Upper lobe of right lung (tissue), 1 donor: ENCODE measurements at regions not wholly inside any gene's neighbourhood (a gene's known extent, or its start where the extent isn't known, plus 50 kb on each side); places are given as distances from the start of the nearest gene placed in this dataset.

ENCODE experiments used
- ATAC-seq: fragments of 200-7000 bp; cut with Tn5 transposase; one replicate; pipeline ENCODE4 v1.9.1; 2020; ENCODE audit warnings: mild to moderate bottlenecking, moderate library complexity
- DNase-seq: peaks from one replicate; pipeline ENCODE4 v3.0.0-alpha.2; 2020
- H3K27ac ChIP-seq: fragments of 200-600 bp; one replicate; pipeline ENCODE4 v1.8.0; 2022
- H3K27me3 ChIP-seq: fragments of 200-600 bp; one replicate; pipeline ENCODE4 v1.8.0; 2022; ENCODE audit warnings: mild to moderate bottlenecking
- H3K36me3 ChIP-seq: fragments of 200-600 bp; one replicate; pipeline ENCODE4 v1.8.0; 2022
- H3K4me1 ChIP-seq: fragments of 200-600 bp; one replicate; pipeline ENCODE4 v1.8.0; 2022
- H3K4me3 ChIP-seq: fragments of 200-600 bp; one replicate; pipeline ENCODE4 v1.8.0; 2022; ENCODE audit warnings: mild to moderate bottlenecking
- H3K9me3 ChIP-seq: fragments of 200-600 bp; one replicate; pipeline ENCODE4 v1.8.0; 2022
- CTCF ChIP-seq: fragments of 200-600 bp; IDR thresholded peaks from one replicate; pipeline ENCODE4 v1.8.0; 2022; ENCODE audit warnings: antibody characterized with exemption
- intact Hi-C: fragments of 100-400 bp; cut with DNase I; formaldehyde crosslinking; loops from one replicate; pipeline ENCODE4 v1.11.0; 2022
- donor health status: DM: no; HTN: yes; CAD: no; lungs with severe emphysema.

DNA sequence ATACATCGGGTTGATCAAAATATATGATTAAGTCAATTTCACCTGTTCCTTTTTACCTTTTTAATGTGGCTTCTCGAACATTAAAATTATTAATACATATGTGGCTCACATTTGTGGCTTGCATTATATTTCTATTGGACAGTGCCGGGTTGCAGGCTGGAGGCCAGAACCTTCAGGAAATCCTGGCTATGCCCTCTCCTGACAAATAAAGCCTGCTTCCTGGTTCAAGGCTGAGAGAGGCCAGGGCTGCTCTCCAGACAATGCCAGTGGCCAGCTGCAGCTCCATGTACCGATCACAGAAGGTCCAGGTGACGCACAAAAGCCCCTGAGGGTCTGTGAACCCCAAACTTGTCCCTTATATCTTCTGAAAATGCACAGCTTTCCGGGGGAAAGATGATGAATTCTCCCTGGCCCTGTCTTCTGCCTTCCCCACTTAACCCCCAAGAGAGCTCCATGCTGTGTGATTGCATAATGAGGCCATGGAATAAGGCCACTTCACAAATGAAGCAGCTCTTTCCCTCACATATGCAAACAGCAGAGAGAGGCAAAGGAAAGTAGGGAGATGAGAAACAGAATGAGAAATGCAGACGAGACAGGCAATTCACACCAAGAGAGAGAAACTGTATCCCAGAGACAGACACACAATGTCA is 241.2 kb downstream of the BCOR start:
- Histone ChIP-seq H3K27ac (no peak overlapping the region), H3K4me1 (no peaks in the 10 kb centered on the region), H3K27me3 (no peaks in the 10 kb centered on the region), H3K36me3 (no peaks in the 10 kb centered on the region), H3K4me3 (no peak overlapping the region), H3K9me3 (no peaks in the 10 kb centered on the region)
- DNase-seq (no peak), ATAC-seq (no peak)
- TF ChIP-seq CTCF, result no peak
- intact Hi-C loops, result no loop called here

DNA sequence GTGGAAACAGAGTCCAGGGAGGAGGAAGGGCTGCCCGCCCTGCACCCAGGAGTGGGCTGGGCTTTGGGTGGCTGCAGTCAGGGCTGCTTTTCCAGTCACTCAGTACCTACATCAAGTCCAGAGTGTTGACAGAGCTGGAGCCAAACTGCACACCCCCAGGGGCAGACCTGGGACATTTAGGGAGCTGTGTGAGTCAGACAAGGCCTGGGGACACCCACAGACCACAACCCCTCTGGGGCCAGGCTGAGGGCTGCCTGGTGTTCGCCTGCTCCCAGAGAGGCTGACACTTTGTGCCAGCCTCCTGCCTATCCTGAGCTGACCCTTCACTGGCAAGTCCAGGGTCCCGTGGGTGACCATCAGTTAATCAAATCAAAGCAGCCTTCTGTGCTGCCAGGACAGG is 240.0 kb downstream of the BCOR start:
- DNase-seq (no peak), ATAC-seq (no peak)
- Histone ChIP-seq H3K27me3 (no peaks in the 10 kb centered on the region), H3K27ac (no peak overlapping the region), H3K4me3 (no peak overlapping the region), H3K9me3 (no peaks in the 10 kb centered on the region), H3K4me1 (no peaks in the 10 kb centered on the region), H3K36me3 (no peaks in the 10 kb centered on the region)
- intact Hi-C loops, result no loop called here
- TF ChIP-seq CTCF, result no peak

DNA sequence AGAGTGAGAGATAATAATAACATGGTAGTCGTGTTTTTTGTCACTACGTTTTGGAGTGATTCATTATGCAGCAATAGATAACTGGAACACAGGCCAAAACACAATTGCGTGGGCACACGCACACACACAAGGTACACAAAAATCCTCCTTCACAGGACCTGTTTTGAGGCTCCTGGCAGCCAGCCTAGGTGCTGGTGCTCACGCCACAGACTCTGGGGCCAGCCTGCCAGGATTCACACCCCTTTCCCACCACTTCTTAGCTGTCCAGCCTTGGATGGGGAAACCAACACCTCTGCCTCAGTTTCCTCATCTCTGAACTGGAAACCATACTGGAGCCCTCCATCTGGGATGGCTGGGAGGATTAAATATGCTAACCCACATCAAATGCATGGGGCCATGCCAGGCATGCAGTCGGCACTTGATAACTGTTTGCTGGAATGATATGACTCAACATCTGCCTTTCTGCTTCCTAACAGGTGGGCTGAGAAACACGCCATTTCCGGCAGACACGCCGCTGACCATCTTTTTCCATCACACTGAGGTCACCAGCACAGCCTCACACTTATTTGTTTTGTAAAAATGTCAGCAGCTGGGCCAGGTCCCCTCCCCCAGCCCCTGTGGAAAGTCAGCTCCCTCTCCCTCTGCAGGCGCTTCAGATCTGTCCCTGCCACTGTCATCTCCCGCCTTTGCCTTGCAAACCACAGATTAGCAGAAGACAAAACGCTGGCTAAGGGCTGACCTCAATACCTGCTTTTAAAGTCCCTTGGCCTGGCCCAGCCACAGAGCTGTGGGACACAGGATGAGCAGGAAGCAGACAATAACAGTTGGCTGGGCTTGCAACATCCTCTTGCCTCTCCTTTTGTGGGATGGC is 237.5 kb downstream of the BCOR start:
- Histone ChIP-seq H3K27me3 (no peaks in the 10 kb centered on the region), H3K4me1 (no peaks in the 10 kb centered on the region), H3K36me3 (no peaks in the 10 kb centered on the region), H3K4me3 (no peak overlapping the region), H3K27ac (no peak overlapping the region), H3K9me3 (no peaks in the 10 kb centered on the region)
- DNase-seq (no peak), ATAC-seq (no peak)
- intact Hi-C loops, result no loop called here
- TF ChIP-seq CTCF, result no peak

- Histone ChIP-seq H3K4me3 (no peak overlapping the region), H3K9me3 (no peaks in the 10 kb centered on the region), H3K36me3 (no peaks in the 10 kb centered on the region), H3K27ac (no peak overlapping the region), H3K4me1 (no peaks in the 10 kb centered on the region), H3K27me3 (no peaks in the 10 kb centered on the region)
- intact Hi-C loops, result no loop called here
- DNase-seq (no peak), ATAC-seq (no peak)
- no peak for TF ChIP-seq CTCF
Observed at GRCh38 chrX:39862963-39863362, 234.8 kb downstream of the BCOR start.

GRCh38 chrX:39866229-39866628 is 231.5 kb downstream of the BCOR start:
- Histone ChIP-seq H3K9me3 (no peaks in the 10 kb centered on the region), H3K27ac (no peak overlapping the region), H3K27me3 (no peaks in the 10 kb centered on the region), H3K36me3 (no peaks in the 10 kb centered on the region), H3K4me1 (no peaks in the 10 kb centered on the region), H3K4me3 (no peak overlapping the region)
- DNase-seq (no peak), ATAC-seq (no peak)
- intact Hi-C loops, result no loop called here
- no peak for TF ChIP-seq CTCF
